Stimulated activated CD4-positive, alpha-beta T cell treated with anti-CD3 and anti-CD28 coated beads, Interleukin-1b, Interleukin-23, amount 100 ng/mL, for 48 hours (primary cell): ENCODE measurements at regions not wholly inside any gene's neighbourhood (a gene's known extent, or its start where the extent isn't known, plus 50 kb on each side); places are given as distances from the start of the nearest gene placed in this dataset.
"Not testable (repeated sequence)": the region's sequence is repeated elsewhere in the genome, so short reads cannot be mapped to it uniquely, and the experiment has no call there.

ENCODE experiments used
- DNase-seq: peaks from one replicate; pipeline ENCODE4 v3.0.0-alpha.2; 2020

DNA sequence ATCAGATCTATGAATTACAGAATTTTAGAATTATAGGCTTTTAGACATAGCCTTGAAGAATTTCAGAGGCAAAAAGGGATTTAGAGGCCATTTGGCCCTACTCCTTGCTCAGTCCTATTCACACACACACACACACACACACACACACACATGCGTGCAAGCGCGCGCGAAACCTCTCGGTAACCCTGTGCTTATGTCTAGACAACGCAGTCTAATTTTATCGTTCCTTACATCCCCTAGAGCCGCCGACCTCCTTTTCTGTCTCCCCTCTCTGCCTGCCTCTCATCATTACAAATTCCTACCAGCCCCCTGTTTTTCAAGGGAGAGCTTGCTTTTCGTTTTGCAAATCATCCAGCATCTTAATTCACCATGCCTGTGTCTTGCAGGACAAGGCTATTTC lies 252.1 kb downstream of the FOXD2 start:
- DNase-seq: no peak

DNA sequence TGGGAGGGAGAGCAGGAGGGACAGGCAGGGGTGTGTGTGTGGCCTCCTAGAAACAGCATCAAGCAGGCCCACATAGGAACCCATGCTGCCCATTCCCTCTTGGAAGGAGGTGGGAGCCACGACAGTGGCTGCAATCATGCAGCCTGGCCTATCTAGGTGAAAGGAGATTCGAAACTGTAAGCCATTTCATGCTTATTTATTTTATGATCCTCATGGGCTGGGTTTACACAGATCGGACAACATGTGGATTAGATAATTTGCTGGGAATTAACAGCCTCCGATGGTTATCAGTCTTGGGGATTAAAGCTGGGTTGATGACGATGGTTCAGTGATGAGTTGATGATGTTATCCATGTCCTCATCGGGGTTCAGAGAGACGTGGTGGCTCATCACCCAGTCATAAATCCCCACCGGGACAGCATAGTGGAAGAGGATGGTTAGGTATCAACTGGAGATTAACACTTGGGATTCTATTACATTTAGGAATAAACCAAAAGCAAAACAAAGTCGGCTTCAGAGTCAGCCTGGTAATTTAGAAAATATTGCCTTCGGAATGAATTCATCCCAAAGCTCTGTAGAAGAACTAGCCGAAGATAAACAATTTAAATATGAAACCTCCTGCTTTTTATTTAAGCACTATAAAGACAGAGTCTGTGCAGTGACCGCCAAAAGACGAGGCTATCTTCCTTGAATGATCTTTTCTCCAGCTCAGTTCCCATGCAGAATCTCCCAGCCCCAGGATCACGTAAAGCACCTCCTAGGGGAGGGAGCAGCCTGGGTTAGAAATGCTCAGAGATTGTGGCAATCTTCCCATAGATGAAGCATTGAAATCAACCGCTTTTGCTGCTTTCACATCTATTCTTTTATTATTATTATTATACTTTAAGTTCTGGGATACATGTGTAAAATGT lies 252.8 kb downstream of the FOXD2 start:
- DNase-seq: no peak

DNA sequence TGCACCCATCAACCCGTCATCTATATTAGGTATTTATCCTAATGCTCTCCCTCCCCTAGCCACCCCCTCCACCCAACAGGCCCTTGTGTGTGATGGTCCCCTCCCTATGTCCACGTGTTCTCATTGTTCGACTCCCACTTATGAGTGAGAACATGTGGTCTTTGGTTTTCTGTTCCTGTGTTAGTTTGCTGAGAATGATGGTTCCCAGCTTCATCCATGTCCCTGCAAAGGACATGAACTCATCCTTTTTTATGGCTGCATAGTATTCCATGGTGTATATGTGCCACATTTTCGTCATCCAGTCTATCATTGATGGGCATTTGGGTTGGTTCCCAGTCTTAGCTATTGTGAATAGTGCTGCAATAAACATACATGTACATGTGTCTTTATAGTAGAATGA lies 253.4 kb downstream of the FOXD2 start:
- DNase-seq: not testable (repeated sequence)

- no peak for DNase-seq
These were observed 254.4 kb downstream of the FOXD2 start for GRCh38 chr1:47692196-47692595.

GRCh38 chr1:47693115-47693514 lies 255.3 kb downstream of the FOXD2 start:
- DNase-seq: no peak

DNA sequence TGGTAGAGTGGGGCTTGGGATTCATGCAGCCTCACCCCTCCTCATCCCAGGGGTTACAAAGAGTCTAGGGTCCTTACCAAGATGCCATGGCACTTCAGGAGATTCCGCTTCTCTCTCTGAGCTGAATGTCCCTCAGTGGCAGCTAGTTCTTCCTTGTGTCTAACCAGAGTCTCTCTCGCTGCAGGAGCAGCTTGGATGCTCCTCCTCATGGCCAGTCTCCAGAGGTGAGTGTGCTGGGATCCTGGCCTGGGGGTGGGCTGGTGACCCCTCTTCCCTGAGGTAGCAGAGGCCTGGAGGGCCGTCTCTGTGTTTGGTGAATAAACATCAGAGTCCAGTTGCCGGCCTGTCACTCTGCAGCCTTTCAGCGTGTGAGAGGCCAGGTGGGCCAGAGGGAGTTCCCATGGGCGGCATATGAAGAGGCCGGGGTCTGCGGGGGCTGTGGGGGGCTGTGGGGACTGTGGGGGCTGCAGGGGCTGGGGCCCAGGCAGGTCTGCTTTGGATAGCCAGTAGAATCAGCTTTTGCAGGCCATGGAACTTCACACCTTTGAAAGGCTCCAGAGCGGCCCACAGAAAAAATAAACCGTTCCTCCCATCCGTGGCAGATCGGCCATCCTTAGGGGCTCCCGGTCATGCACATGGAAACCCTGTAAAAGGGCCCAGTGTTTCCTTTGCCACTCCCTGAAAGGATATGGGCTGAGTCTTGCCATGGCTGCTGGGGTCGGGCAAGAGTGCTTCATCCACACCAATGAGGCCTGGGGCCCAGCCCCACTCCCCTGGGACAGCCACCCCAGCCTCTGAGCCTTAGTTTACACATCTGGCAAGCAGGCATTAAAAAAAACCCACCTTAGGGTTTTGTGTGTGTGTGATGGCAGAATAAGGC lies 256.4 kb downstream of the FOXD2 start:
- DNase-seq: no peak

DNA sequence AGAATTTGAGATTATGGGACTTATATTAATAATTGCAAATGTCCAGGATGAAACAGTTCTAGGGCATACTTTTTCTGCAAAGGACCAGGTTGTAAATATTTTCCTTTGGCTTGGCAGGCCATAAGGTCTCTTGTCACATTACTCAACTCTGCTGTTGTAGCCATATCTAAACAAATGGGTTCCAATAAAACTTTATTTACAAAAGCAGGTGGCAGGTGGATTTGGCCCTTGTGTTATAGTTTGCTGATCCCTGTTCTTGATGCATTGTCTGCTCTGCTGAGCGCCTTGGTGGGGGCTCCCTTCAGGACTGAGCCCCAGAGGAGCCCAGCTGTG lies 258.5 kb downstream of the FOXD2 start:
- no peak for DNase-seq

GRCh38 chr1:47696737-47697441 lies 259.0 kb downstream of the FOXD2 start:
- DNase-seq: no peak

DNA sequence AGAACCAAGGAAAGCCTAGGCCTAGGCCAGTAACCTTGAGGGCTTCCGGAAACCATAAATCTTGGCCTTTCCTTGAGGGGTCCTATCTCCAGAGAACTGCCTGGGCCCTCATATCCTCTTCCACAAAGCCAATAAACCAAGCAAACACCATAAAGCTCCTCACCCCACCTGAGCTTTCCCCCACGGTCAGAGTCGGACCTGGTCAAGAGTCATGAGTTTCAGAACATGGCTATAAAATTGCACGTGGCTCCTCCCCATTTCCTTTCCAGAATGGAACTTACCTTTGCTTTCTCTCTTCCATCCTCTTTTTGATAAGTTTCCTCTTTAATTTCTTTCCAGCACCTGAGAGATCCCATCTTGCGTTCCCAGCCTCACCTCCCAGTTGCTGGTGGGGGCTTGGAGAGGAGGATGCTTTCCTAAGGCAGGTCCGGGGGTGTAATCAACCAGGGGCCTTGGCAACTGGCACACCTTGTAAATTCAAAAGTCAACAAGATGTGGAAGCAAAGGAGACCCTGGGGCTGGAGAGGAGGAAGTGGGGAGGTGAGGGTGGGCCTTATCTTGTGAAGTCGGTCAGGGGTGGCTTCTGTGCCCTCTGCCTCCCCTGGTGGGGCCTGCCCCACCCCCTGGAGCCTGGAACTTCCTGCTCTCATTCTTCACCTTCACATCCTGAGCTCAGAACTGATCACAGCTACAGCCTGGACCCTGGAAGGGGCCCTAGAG lies 259.9 kb downstream of the FOXD2 start:
- DNase-seq: no peak

- DNase-seq: no peak
These were observed 261.8 kb downstream of the FOXD2 start for GRCh38 chr1:47699492-47700235.

- no peak for DNase-seq
These were observed 263.4 kb downstream of the FOXD2 start for GRCh38 chr1:47701283-47701682.

- DNase-seq: no peak
These were observed 264.1 kb downstream of the FOXD2 start for GRCh38 chr1:47701741-47702515.

DNA sequence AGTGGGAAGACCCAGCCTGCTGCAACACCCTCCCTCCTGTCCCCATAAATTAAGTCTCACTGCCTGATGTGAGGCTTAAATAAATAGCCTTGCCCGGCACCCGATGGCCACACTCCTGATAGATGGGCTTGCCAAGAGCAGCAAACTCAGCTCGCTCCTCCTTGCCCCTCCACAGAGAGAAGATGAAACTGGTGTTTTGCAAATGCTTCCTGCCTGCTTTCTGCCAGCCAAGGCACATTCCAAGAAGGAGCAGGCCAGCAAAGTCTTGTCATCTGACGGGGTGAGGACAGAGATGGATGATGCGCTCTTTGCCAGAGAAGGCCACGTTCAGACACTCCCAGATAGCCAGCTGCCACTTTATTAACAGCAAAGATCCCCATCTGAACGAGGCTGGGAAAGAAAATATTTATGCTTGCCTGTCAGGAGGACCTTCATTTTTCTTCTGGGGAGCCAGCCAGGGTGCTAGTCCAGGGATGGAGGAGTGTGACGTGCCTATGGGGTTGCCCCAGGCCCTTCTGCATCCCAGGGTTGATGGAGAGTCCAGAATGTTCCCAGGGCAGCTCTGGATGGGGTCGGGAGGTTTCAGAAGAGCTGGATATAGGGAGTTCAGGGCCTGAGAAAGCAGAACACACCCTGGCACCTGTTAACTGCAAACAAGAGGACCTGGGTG lies 265.4 kb downstream of the FOXD2 start:
- DNase-seq: no peak

GRCh38 chr1:47703981-47704596 lies 266.2 kb downstream of the FOXD2 start:
- no peak for DNase-seq

DNA sequence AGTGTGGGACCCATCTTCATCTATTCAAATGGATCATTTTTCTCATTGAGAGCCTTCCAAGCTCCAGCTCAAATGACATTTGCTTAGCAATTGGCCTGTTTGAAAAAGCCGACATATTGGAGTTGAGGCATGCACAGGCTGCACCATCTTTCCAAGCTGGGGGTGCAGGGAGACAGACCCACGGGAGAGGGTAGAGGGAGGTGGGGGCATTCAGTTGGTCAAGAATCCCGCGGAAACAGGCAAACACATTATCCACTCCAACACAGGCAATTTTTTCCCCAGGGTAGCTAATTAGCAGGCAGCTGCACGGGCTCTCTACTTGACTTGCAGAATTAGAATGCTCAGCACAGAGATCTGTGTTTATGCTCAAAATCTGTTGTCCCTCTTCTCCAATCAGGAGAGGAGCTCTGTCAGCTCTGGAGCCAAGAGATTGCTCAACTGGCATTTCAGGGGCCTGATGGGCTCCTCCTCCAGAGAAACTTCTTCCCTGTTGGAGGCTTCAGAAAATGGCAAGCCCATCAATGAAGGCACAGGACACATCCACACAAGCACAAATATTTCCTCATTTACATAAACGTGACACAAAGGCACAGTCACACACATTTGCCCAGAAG lies 267.8 kb downstream of the FOXD2 start:
- DNase-seq: no peak

DNA sequence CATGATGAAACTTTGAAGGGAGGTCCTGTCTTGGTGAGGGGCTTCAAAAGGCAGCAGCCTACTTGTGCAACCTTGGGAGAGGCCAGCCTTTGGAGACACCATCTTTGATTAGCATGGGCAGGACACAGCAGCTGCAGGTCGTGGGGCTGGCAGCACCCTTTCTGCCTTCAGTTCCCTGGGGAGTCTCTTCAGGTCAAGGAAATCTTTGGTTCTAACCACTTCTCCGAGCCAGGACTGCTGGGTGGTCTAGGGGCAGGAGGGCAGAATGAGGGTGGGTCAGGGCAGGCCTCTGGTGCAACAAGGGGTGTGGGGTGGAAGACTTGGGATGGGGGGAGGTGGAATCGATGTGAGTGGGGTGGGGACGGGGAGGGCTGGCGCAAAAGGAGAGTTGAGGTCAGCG lies 269.7 kb downstream of the FOXD2 start:
- DNase-seq: no peak

GRCh38 chr1:47708019-47708535 lies 270.2 kb downstream of the FOXD2 start:
- no peak for DNase-seq

DNA sequence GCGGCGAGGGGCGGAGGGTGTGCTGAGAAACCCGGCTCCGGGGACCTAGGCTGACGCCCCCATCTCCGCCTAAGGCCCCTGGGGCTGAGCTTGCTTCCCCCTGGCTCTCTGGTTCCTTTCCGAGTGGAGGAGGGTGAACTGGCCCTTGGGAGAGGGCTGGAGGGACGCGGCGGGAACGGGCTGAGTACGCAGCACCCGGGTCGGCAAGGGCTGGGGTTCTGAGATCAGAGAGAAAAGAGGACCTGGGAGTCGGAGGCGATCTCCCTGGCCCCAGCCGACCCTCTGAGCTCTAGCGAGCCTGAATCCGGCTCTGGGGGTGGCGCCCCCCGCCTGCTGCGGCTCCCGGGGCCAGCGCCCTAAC lies 270.8 kb downstream of the FOXD2 start:
- no peak for DNase-seq
